GM19240 (cell line): ENCODE measurements at regions not wholly inside any gene's neighbourhood (a gene's known extent, or its start where the extent isn't known, plus 50 kb on each side); places are given as distances from the start of the nearest gene placed in this dataset.
"Not testable (repeated sequence)": the region's sequence is repeated elsewhere in the genome, so short reads cannot be mapped to it uniquely, and the experiment has no call there.

ENCODE experiments used
- DNase-seq: peaks from one replicate; pipeline ENCODE4 v3.0.0; 2011; ENCODE audit warnings: low spot score; ENCODE audit not compliant: insufficient read length

DNA sequence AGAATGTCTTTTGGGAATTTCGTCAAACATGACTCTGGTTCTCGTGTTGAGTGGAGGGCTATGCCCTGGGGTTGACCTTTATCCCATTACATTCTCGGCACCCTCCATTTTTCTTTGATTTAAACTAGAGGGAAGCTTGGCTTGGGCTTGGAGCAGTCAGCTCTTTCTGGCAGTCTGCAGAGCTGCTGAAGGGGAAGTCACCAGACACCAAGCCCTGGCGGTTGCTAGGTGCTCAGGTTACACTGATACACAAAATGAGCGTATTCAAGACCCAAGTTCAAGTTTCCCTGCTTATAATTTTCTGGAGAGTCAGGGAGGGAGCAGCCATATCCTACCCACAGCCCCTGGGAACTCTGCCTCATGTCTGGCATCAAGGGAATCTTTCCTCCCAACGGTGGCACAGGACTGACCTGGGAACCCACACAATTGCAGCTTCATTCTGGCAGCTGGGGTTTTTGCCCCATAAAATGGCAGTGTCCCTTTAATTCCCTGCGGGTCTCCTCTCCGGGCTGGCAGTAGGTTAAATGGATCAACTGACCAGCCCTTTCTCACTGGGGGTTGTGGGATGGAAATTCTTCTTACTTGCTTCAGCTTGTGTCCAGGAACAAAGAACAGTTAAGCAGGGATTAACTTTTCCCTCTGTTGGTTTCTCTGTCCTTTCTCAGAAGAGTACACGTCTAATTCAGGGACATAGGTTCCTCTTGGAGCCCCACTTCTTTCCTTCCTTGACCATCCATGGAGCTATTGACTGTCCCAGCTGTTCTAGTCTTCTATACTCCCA, 110.0 kb upstream of the DLG1 start:
- no peak for DNase-seq

DNA sequence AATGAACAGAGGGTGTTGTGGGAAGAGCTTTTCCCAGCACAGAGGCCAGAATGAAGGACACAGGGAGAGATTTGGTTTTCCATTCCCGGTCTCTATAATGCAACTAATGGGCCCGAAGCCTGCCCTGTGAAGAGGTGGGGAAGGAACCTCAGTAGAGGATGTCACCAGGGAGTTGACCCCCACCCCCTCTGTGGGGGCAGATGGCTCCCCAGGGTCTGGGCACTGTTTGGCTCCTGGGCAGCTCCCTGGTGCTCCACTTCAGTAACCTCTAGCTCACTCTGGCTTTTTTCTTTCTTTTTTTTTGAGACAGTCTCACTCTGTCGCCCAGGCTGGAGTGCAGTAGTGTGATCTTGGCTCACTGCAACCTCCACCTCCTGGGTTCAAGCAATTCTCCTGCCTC, 109.1 kb upstream of the DLG1 start:
- no peak for DNase-seq

DNA sequence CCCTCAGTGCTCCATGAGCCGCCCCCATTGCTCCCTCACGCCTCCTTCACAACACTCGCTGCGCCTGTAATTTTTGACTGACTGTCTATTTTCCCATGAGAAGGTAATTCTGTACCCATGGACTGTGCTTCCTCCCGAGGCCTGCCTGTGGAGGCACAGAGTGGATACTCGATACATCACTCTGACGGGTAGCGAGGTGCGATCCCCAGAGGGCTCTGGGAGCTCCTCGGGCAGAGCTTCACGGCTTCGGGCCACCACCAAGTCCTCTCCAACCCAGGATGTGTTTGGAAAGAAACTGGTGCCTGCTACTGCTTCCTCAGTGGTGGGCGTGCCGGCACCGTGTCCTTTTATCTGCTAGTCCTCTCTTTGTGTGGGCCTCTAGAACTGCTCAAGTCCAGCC, 108.6 kb upstream of the DLG1 start:
- no peak for DNase-seq

DNA sequence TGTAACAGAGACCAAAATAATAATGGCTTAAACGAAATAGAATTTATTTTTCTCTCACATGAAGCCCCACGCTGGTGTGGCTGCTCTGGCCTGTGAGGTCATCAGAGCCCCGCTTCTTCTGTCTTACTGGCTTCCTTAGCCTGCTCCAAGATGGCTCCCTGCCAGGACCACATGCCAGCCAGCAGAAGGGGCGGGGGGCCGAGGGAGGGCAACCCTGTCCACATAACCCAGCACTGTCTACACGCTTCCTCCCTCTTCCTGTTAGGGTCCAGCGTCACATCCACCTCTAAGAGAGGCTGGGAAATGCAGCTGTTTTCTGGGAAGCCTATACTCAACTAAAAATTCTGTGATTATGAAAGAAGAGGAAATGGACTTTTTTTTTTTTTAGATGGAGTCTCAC, 107.9 kb upstream of the DLG1 start:
- no peak for DNase-seq

DNA sequence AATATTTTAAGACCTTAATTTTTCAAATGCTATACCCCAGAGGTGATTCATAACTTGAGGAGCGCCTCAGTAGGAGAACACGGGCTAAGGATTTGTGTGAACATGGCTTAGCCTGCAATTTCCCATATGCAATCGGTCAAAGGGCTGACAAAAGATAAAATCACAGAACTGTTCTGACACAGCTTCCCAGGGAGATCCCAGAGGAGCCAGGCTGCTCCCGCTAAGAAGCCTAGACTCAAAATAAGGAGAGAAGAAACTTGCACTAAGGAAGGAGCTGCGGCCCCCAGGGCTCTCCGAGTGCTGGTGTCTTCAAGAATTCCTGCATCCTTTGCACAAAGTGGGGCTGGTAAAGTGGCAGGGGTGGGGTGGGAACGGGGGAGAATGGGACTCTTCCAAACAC, 106.3 kb upstream of the DLG1 start:
- DNase-seq: no peak

DNA sequence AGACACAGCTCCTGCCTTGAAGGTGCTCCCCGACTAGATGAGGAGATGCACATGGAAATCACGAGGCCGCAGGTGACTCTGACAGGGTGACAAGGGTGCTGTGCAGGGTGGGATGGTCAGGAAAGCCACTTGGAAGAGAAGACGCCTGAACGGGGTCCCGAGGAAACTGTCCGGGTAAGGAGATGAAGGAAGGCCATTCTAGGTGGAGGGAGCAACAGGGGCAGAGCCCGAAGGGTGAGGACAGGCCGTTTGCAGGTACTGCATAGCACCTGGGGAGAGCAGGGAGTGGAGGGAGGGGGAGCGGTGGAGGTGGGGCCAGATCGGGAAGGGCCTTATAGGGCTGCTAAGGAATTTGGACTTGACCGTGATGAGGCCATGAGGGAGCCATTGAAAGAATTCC, 105.6 kb upstream of the DLG1 start:
- DNase-seq: no peak

DNA sequence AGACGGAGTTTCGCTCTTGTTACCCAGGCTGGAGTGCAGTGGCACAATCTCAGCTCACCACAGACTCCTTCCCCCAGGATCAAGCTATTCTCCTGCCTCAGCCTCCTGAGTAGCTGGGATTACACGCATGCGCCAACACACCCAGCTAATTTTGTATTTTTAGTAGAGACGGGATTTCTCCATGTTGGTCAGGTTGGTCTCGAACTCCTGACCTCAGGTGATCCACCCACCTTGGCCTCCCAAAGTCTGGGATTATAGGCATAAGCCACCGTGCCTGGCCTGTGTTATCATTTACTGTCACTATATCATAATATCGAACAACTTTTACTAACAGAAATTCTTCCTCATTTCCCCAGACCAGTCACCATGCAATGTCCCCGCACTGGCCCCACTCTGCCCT, 104.0 kb upstream of the DLG1 start:
- not testable (repeated sequence) for DNase-seq

DNA sequence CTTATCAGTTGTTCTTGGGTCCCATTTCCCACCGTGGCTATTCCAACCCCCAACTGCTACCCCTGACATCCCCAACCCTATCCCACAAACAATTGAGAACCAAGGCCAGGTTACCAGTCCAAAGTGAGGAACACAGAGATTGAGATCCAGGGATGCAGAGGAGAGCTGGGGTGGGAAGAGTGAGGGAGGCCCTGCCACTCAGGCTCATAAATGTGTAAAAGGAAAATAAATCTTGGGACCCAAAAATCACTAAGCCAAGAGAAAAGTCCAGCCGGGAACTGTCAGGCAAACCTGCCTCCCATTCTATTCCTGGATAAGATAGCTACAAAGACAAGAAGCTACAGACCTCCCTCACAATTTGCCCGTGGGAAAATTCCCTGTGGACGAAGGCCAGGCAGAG, 101.1 kb upstream of the DLG1 start:
- DNase-seq: no peak

DNA sequence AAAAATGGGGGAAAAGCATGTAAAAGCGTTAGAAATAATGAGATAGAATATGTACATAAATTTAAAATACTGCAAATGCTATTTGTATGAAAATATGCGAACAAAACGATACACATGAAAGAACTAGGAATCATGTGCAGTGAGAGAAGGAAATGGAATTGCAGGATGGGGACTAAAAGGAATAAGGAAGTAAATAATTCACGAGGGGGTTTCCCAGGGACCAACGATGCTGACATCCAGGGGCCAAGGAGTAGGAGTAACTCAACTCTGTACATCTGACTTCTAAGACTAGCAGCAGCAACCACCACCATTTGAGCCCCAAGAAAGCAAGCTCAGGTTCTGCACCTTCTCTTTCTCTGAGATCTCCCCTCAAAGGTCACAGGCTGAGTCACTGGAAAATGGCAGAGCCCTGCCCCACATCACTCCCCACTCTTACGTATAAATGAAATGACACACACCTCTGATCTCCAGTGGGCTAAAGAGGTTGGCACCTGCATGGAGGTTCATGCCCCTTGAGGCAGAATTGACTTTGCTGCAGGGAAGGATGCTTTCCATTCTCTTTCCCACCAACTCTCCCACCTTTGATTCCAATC, 100.0 kb upstream of the DLG1 start:
- DNase-seq: no peak

DNA sequence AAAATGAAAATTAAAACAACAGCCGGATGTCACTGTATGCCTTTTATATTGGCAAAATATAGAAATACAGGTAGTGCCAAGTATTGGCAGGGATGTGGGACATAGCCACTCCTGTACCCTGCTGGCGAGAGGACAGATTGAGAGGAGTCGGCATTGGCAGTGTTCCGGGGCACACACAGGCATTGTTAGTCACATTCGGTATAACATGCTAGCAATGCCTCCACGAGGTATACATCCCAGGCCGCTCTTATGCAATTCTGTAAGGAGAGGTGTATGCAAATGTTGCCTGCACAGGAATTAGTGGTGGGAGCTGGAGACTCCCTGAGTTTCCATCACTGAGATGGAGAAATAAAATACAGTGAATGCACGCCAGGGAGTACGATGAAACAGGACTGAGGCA, 99.4 kb upstream of the DLG1 start:
- no peak for DNase-seq

DNA sequence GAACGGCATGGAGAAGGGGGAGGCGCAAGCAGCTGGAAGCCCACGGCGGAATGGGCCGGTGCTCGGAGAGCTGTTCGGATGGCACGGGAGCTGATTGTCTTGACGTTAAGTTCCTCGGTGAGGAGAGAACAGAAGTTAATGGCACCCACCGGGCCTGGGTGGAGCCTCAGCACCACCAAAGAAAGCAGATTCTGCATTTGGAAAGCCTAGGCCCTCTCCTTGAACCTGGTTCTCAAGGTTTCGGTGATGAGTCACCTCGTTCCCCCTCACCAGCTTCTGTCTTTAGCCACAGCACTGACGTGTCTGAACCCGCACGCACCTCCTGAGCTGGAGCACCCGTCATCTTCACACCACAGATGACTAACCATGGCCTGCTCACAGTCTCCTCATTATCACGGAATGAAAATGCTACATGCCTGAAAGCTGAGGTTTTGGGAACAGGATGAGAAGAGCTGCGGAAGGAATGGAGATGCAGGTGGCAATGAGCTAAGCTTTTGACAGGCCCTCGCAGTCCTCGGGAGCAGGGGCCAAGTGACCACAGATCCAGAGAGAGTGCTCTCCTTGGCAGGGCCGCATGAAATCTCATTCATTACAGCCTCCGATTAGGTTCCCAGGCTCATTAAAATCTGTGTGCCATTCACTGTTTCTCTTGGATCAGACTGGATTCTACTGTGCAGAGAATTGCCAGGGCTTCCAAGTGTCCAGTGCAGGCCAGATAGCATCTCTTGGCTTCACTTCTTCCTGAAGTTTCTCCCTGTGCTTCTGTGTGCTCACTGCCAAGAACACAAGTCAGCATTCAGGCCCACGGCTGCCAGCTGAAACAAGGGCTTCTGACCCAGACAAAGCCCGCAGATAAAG, 96.3 kb upstream of the DLG1 start:
- DNase-seq: no peak

DNA sequence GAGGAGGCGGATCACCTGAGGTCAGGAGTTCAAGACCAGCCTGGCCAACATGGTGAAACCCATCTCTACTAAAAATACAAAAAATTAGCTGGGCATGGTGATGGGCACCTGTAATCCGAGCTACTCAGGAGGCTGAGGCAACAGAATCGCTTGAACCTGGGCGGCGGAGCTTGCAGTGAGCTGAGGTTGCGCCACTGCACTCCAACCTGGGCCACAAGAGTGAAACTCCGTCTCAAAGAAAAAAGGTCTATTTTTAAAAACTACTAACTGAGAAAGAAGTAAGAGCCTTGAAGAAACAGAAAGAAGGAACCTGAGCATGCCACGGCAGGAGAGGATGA, 95.7 kb upstream of the DLG1 start:
- DNase-seq: not testable (repeated sequence)

DNA sequence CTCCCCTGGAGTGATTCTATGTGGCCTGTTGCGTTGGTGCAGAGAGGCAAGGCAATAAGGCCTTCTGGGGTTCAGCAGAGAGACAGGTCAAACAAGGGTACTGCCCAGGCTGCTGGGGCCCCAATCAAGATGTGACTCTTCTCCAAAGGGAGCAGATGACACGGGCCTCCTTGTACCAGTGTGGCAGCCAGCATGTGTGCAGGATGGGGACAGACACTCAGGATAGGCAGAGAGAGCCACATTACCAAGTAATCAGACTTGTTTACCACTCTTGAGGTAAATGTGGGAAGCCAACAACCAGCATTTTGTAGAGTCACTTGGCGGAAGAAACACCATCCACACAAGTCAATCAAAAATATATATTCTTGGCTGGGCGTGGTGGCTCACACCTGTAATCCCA, 95.3 kb upstream of the DLG1 start:
- DNase-seq: no peak

DNA sequence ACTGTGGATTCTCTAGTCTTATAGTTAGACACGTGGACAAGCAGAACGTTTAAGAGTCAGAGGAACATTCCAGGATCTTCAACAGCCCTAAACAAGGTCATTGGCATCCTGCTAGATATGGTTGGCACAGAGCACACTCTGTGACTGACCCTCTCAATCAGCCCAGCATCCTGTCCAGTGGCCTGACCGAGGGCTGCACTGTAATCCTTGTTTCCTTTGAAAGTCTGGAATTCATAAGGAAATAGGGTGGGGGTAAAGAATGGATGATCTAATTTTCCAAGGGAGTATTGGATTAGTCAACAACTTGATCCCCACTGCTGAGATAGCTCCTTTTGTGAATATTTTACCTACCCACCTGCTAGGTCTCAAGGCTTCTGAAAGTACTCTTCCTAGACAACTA, 94.5 kb upstream of the DLG1 start:
- DNase-seq: no peak

DNA sequence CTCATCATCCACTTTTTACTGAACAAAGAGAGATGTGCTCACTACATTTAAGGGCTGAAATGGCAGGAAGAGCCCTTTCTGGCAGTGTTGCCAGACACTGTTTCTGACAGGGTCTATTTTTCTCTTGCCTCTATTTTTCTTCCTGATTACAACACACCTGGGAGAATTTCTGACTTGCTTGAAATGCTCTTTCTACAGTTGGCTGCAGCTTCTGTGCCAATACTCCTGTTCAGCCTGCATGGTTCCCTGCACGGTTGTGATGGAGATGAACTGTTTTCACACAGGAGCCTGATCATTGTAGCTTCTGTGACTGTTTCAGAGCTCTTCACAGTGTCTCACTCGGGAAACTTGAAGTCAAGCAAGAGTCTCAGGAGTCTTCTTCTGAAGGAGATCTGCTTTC, 83.0 kb upstream of the DLG1 start:
- DNase-seq: no peak

DNA sequence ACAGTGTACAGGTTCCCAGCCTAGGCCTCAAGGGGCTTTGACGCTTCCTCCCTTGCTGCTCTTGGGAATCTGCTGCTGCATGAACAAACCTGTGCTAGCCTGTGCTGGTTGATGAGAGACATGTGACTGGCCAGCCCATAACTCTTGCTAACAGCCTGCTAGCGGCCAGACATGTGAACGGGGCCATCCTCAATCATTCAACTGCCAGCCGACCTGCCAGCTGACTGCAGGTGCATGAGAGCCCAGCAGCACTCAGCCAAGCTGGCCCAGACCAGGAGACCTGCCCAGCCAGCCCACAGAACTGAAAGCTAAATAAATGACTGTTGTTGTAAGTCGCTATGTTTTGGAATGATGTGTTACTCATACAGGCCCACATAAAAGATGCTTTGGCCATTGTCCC, 82.4 kb upstream of the DLG1 start:
- no peak for DNase-seq

DNA sequence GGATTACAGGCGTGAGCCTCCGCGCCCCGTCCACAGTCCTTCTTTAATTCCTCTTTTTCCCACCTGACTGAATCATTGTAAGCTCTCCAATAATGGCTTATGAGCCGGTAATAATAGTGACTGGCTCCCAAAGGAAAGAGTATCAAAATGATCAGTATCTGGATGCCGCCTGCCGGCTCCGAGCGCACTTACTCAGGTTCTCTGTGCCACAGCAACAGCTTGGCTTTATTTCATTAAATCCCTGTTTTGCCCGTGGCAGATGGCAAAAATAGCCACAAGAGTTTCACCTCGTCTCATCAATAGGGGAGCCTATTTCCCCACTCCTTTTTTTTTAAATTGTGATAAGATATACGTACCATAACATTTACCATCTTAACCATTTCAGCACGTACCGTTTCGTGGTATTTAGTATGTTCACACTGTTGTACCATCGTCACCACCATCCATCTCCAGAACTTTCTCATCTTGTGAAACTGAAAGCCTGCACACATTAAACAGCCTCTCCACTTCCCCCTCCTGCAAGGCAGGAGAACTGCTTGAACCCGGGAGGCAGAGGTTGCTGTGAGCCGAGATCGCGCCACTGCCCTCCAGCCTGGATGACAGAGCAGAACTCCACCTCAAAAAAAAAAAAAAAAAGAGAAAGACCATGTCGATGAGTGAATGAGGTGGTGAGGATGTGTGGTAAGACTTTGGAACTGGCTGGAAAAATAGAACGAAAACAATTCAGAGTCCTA, 80.7 kb upstream of the DLG1 start:
- DNase-seq: no peak

DNA sequence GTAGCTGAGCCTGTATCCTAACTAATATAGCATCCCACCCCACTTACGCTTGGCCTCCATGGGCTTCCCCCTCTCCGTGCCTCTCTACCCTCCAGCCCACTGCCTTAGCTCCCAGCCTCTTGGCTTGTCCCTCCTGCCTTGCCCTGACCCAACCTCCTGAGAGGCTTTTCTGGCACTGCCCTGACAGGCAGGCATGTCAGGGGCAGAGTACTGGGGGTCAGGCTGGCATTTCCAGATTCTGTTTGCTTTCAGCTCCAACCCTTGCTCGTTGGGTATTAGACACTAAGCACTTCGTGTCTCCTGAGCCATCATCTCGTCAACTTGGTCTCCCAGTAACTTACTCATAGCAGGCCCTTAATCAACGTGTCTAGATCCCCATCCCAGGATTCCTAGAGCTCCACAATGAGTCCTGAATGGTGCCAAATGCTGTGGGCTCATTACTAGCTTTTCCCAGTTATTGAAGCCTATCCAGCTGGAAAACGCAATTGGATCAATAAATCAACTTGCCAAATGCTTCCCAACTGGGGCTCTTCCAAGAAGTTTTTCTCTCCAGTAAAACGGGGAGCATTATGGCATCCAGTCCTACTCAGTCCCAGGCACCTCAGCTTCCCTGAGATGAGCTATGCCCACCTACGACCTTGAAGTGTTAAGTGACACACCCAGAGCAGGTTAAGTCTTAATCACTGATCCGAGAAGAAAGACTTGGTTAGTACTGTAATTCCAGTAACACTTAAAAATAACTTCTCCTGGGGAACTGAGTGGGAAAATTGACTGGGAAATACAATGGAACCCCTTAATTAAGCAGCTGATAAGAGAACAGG, 78.5 kb upstream of the DLG1 start:
- no peak for DNase-seq

DNA sequence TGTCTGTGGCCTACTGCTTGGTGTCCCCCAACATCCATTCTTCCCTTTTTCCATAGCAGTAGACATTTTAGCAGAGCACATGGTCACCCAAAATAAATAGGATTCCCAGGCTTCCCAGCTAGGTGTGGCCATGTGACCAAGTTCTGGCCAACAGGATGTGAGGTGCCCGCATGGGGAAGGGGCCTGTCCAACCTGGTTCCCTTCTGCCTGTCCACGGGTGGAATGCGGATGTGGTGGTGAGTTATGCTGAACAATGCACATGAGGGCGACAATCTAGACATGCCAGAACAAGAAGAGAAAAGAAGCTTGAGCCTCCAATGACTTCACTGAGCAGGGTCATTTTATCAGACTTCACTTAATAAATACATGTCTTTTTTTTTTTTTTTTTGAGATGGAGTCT, 77.6 kb upstream of the DLG1 start:
- no peak for DNase-seq

DNA sequence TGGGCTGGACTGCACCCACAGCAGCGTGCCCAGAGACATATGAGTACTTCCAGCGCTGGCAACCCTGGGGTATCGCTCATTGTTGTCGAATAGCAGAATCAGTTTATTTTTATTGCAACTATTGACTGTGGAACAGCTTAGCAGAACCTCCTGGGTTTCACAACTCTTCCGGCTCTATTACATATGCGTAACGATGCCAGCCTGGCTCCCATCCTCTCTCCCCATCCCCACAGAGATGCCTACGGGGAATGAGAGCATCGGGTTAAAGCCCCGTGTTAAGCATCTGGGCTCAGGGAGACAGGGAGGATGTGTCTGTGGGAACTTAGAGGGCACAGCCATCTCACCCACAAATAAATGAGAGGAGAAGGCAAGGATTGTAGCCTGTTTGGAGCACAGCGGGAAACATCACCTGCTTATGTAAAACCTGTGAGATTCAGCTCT, 76.6 kb upstream of the DLG1 start:
- DNase-seq: no peak

DNA sequence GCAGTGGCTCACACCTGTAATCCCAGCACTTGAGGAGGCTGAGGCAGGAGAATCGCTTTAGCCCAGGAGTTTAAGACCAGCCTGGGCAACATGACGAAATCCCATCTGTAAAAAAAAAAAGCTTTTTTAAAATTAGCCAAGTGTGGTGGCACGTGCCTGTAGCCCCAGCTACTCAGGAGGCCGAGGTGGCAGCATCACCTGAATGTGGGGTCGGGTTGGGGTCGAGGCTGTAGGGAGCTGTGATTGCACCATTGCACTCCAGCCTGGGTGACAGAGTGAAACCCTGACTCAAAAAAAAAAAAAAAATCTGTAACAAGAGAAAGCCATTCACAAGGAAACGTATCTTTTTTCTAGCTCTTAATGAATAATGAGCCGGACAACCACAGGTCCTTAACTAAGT, 74.7 kb upstream of the DLG1 start:
- DNase-seq: no peak
